ENCODE measurements at regions not wholly inside any gene's neighbourhood (a gene's known extent, or its start where the extent isn't known, plus 50 kb on each side); places are given as distances from the start of the nearest gene placed in this dataset.

GRCh38 chr3:177606891-177607290, 409.6 kb upstream of the TBL1XR1 start:
- no peak overlapping the region for H3K4me3 ChIP-seq (ENCODE audit: low read depth, low read length)
- DNase-seq (ENCODE audit: low read depth): no peak

GRCh38 chr3:177607589-177607988, 410.3 kb upstream of the TBL1XR1 start:
- H3K4me3 ChIP-seq (ENCODE audit: low read depth, low read length): no peak overlapping the region
- no peak for TF ChIP-seq CTCF (conservative IDR thresholded peaks at IDR 0.05; ENCODE audit: low read depth, low read length)
- DNase-seq (ENCODE audit: low read depth): no peak

More at GRCh38 chr3:177606891-177607290, 409.6 kb upstream of the TBL1XR1 start:
- TF ChIP-seq CTCF (conservative IDR thresholded peaks at IDR 0.05; ENCODE audit: low read depth, low read length): no peak

DNA sequence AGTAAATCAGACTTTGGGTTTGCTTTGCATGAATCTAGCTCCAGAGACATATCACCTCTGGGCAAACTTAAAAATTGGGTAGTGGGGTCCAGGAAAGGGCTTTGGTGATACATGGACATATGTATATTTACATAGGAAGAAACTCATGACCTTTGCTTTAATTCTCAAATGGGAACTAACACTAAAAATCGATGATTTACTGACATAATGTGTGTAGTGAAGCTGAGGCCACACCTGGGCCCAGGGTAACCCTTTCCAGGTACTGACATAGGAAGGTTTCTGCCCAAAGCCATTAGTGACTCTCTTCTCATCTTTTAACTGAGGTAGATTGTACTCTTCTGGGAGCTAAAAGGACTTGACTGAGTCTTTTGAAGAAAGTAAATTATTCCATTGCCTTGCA, 411.2 kb upstream of the TBL1XR1 start:
- no peak for DNase-seq (ENCODE audit: low read depth)
- no peak for TF ChIP-seq CTCF (conservative IDR thresholded peaks at IDR 0.05; ENCODE audit: low read depth, low read length)
- no peak overlapping the region for H3K4me3 ChIP-seq (ENCODE audit: low read depth, low read length)

GRCh38 chr3:177609613-177610012, 412.3 kb upstream of the TBL1XR1 start:
- TF ChIP-seq CTCF (conservative IDR thresholded peaks at IDR 0.05; ENCODE audit: low read depth, low read length): no peak
- H3K4me3 ChIP-seq (ENCODE audit: low read depth, low read length): no peak overlapping the region
- no peak for DNase-seq (ENCODE audit: low read depth)

DNA sequence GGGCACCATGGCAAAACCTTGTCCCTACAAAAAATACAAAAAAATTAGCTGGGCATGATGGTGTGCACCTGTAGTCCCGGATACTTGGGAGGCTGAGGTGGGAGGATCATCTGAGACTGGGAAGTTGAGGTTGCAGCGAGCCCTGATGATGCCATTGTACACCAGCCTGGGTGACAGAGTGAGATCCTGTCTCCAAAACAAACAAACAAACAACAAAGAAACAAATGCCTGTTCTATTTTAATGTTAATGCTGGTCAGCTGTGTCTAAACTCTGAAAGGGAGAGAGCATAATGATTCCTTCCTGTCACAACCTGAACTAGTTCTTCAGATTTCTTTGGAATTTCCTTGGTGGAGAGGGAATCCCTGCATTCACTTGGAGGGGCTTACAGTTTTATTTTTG, 413.0 kb upstream of the TBL1XR1 start:
- H3K4me3 ChIP-seq (ENCODE audit: low read depth, low read length): no peak overlapping the region
- DNase-seq (ENCODE audit: low read depth): no peak
- TF ChIP-seq CTCF (conservative IDR thresholded peaks at IDR 0.05; ENCODE audit: low read depth, low read length): no peak

DNA sequence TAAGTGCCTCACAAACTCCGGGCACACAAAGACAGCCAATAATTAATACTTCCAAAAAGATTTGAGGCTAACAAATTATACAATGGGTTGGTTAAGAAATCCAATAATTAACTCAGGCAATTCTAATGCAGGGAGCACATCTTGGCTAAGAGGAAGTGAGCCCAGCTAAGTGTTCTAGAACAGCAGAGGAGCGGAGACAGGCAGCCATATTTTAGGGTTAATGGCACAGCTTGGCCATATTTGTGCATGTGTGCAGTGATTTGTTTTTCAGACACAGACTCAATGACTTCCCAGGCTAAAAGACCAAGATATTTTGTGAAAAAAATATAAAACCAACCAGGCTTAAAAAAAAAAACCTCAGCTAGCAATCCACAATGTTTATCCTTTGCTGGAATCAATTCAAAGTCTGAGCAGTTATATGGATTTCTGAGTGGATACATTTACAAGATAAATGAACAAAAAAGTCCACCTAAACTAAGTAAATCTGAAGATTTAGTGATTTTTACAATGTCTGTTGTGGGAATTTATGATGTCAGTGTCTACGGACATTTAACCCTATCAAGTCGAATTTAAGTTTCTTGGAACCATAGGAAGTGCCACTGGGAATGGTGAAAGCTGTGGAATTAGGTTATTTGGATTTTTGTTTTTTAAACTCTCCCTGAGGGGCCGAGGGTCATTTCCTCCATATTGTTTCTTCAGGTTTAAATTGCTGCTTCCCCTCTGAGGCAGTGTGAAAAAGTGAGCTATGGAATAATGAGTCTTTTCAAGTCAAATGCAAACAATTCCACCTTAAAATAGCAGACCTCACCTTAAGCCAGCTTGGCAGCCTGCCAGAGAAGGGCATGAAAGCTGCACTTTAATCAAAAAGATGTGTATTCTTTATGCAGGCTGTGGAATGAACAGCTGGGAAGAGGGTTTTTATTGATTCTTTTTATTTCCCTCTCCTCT, 413.7 kb upstream of the TBL1XR1 start:
- DNase-seq (ENCODE audit: low read depth): no peak
- H3K4me3 ChIP-seq (ENCODE audit: low read depth, low read length): no peak overlapping the region
- no peak for TF ChIP-seq CTCF (conservative IDR thresholded peaks at IDR 0.05; ENCODE audit: low read depth, low read length)

All from choroid plexus epithelial cell (primary cell).